ENCODE measurements at regions not wholly inside any gene's neighbourhood (a gene's known extent, or its start where the extent isn't known, plus 50 kb on each side); places are given as distances from the start of the nearest gene placed in this dataset.

DNA sequence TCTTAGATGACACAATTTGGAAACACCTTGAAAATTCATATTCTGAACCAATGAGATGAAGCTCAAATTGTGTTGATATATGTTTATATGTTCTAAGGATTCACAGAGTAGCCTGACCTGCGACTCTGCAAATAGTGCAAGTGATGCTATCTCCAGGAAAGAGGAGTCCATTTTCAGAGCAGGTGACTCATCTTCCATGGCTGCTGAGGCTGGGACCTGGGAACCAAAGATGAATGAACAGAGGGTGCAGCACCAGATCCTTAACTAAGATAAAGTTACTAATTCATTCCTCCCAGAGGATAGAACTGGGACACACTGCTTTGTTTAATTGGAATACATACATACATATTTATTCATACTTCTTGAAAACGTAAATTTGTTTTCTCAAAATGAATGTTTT lies 240.6 kb upstream of the SEMA3C start:
- TF ChIP-seq, protein P1, sequence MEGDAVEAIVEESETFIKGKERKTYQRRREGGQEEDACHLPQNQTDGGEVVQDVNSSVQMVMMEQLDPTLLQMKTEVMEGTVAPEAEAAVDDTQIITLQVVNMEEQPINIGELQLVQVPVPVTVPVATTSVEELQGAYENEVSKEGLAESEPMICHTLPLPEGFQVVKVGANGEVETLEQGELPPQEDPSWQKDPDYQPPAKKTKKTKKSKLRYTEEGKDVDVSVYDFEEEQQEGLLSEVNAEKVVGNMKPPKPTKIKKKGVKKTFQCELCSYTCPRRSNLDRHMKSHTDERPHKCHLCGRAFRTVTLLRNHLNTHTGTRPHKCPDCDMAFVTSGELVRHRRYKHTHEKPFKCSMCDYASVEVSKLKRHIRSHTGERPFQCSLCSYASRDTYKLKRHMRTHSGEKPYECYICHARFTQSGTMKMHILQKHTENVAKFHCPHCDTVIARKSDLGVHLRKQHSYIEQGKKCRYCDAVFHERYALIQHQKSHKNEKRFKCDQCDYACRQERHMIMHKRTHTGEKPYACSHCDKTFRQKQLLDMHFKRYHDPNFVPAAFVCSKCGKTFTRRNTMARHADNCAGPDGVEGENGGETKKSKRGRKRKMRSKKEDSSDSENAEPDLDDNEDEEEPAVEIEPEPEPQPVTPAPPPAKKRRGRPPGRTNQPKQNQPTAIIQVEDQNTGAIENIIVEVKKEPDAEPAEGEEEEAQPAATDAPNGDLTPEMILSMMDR (IDR thresholded peaks at IDR 0.05) = no peak
- TF ChIP-seq POLR2A (IDR thresholded peaks at IDR 0.05) = no peak
